ENCODE measurements at regions not wholly inside any gene's neighbourhood (a gene's known extent, or its start where the extent isn't known, plus 50 kb on each side); places are given as distances from the start of the nearest gene placed in this dataset.
"Not testable (repeated sequence)": the region's sequence is repeated elsewhere in the genome, so short reads cannot be mapped to it uniquely, and the experiment has no call there.

- H3K4me3 Mint-ChIP-seq: no peak overlapping the region
- peaks cover 6% of the 10 kb centered on the region for H3K4me1 Mint-ChIP-seq (ENCODE audit: low read depth)
- H3K9me3 Mint-ChIP-seq: no peaks in the 10 kb centered on the region
- no peaks in the 10 kb centered on the region for H3K36me3 Mint-ChIP-seq (ENCODE audit: low read depth)
- H3K27me3 Mint-ChIP-seq: peaks cover 4% of the 10 kb centered on the region
- intact Hi-C loops (cut with micrococcal nuclease): no loop called here
- no peak overlapping the region for H3K27ac Mint-ChIP-seq
Observed at GRCh38 chr10:114708084-114708483, 50.0 kb upstream of the ABLIM1 start.

GRCh38 chr10:114708717-114709335, 50.8 kb upstream of the ABLIM1 start:
- peaks cover 12% of the 10 kb centered on the region for H3K4me1 Mint-ChIP-seq (ENCODE audit: low read depth)
- no peaks in the 10 kb centered on the region for H3K9me3 Mint-ChIP-seq
- intact Hi-C loops (cut with micrococcal nuclease): no loop called here
- H3K36me3 Mint-ChIP-seq (ENCODE audit: low read depth): no peaks in the 10 kb centered on the region
- no peak overlapping the region for H3K4me3 Mint-ChIP-seq
- H3K27me3 Mint-ChIP-seq: peaks cover 5% of the 10 kb centered on the region
- no peak overlapping the region for H3K27ac Mint-ChIP-seq

GRCh38 chr10:114709984-114710383, 51.9 kb upstream of the ABLIM1 start:
- Mint-ChIP-seq H3K27me3 (peaks cover 5% of the 10 kb centered on the region), H3K9me3 (no peaks in the 10 kb centered on the region), H3K27ac (no peak overlapping the region), H3K4me1 (ENCODE audit: low read depth) (peaks cover 12% of the 10 kb centered on the region), H3K4me3 (no peak overlapping the region), H3K36me3 (ENCODE audit: low read depth) (no peaks in the 10 kb centered on the region)
- intact Hi-C loops (cut with micrococcal nuclease): no loop called here

- Mint-ChIP-seq H3K4me1 (ENCODE audit: low read depth) (peaks cover 12% of the 10 kb centered on the region), H3K9me3 (no peaks in the 10 kb centered on the region), H3K27ac (no peak overlapping the region), H3K27me3 (peaks cover 9% of the 10 kb centered on the region), H3K36me3 (ENCODE audit: low read depth) (no peaks in the 10 kb centered on the region), H3K4me3 (no peak overlapping the region)
- intact Hi-C loops (cut with micrococcal nuclease): no loop called here
Observed at GRCh38 chr10:114711176-114711868, 53.2 kb upstream of the ABLIM1 start.

GRCh38 chr10:114711869-114712250, 53.8 kb upstream of the ABLIM1 start:
- H3K4me1 Mint-ChIP-seq (ENCODE audit: low read depth): peaks cover 12% of the 10 kb centered on the region
- no peak overlapping the region for H3K27ac Mint-ChIP-seq
- H3K9me3 Mint-ChIP-seq: no peaks in the 10 kb centered on the region
- H3K27me3 Mint-ChIP-seq: peaks cover 9% of the 10 kb centered on the region
- intact Hi-C loops (cut with micrococcal nuclease): no loop called here
- no peak overlapping the region for H3K4me3 Mint-ChIP-seq
- no peaks in the 10 kb centered on the region for H3K36me3 Mint-ChIP-seq (ENCODE audit: low read depth)

GRCh38 chr10:114713525-114714090, 55.5 kb upstream of the ABLIM1 start:
- Mint-ChIP-seq H3K36me3 (ENCODE audit: low read depth) (no peaks in the 10 kb centered on the region), H3K9me3 (no peaks in the 10 kb centered on the region), H3K27me3 (peaks cover 9% of the 10 kb centered on the region), H3K4me3 (no peak overlapping the region), H3K27ac (no peak overlapping the region), H3K4me1 (ENCODE audit: low read depth) (peaks cover 6% of the 10 kb centered on the region)
- intact Hi-C loops (cut with micrococcal nuclease): no loop called here

GRCh38 chr10:114714281-114714741, 56.2 kb upstream of the ABLIM1 start:
- intact Hi-C loops (cut with micrococcal nuclease): no loop called here
- Mint-ChIP-seq H3K27ac (no peak overlapping the region), H3K9me3 (no peaks in the 10 kb centered on the region), H3K27me3 (peaks cover 9% of the 10 kb centered on the region), H3K4me1 (ENCODE audit: low read depth) (peaks cover 6% of the 10 kb centered on the region), H3K36me3 (ENCODE audit: low read depth) (no peaks in the 10 kb centered on the region), H3K4me3 (no peak overlapping the region)

GRCh38 chr10:114715171-114715670, 57.1 kb upstream of the ABLIM1 start:
- no peaks in the 10 kb centered on the region for H3K9me3 Mint-ChIP-seq
- intact Hi-C loops (cut with micrococcal nuclease): no loop called here
- H3K27me3 Mint-ChIP-seq: peaks cover 9% of the 10 kb centered on the region
- no peak overlapping the region for H3K4me3 Mint-ChIP-seq
- H3K36me3 Mint-ChIP-seq (ENCODE audit: low read depth): no peaks in the 10 kb centered on the region
- H3K4me1 Mint-ChIP-seq (ENCODE audit: low read depth): peaks cover 6% of the 10 kb centered on the region
- H3K27ac Mint-ChIP-seq: no peak overlapping the region

GRCh38 chr10:114716811-114717404, 58.8 kb upstream of the ABLIM1 start:
- H3K4me3 Mint-ChIP-seq: no peak overlapping the region
- H3K27ac Mint-ChIP-seq: no peak overlapping the region
- no peaks in the 10 kb centered on the region for H3K36me3 Mint-ChIP-seq (ENCODE audit: low read depth)
- H3K4me1 Mint-ChIP-seq (ENCODE audit: low read depth): peaks cover 6% of the 10 kb centered on the region
- no peaks in the 10 kb centered on the region for H3K9me3 Mint-ChIP-seq
- H3K27me3 Mint-ChIP-seq: peaks cover 9% of the 10 kb centered on the region
- intact Hi-C loops (cut with micrococcal nuclease): no loop called here

GRCh38 chr10:114717881-114718280, 59.8 kb upstream of the ABLIM1 start:
- H3K4me3 Mint-ChIP-seq; H3K9me3 Mint-ChIP-seq; H3K27me3 Mint-ChIP-seq; H3K36me3 Mint-ChIP-seq (ENCODE audit: low read depth); intact Hi-C loops (cut with micrococcal nuclease); H3K27ac Mint-ChIP-seq; H3K4me1 Mint-ChIP-seq (ENCODE audit: low read depth): not testable (repeated sequence)

- no peaks in the 10 kb centered on the region for H3K36me3 Mint-ChIP-seq (ENCODE audit: low read depth)
- H3K27ac Mint-ChIP-seq: no peak overlapping the region
- H3K27me3 Mint-ChIP-seq: peaks cover 5% of the 10 kb centered on the region
- H3K9me3 Mint-ChIP-seq: no peaks in the 10 kb centered on the region
- intact Hi-C loops (cut with micrococcal nuclease): no loop called here
- peaks cover 5% of the 10 kb centered on the region for H3K4me1 Mint-ChIP-seq (ENCODE audit: low read depth)
- no peak overlapping the region for H3K4me3 Mint-ChIP-seq
Observed at GRCh38 chr10:114718374-114718773, 60.3 kb upstream of the ABLIM1 start.

- no peak overlapping the region for H3K27ac Mint-ChIP-seq
- intact Hi-C loops (cut with micrococcal nuclease): no loop called here
- H3K9me3 Mint-ChIP-seq: no peaks in the 10 kb centered on the region
- no peak overlapping the region for H3K4me3 Mint-ChIP-seq
- no peaks in the 10 kb centered on the region for H3K36me3 Mint-ChIP-seq (ENCODE audit: low read depth)
- no peaks in the 10 kb centered on the region for H3K4me1 Mint-ChIP-seq (ENCODE audit: low read depth)
- peaks cover 4% of the 10 kb centered on the region for H3K27me3 Mint-ChIP-seq
Observed at GRCh38 chr10:114719311-114719710, 61.2 kb upstream of the ABLIM1 start.

GRCh38 chr10:114720023-114720422, 61.9 kb upstream of the ABLIM1 start:
- H3K27ac Mint-ChIP-seq; H3K9me3 Mint-ChIP-seq; H3K4me1 Mint-ChIP-seq (ENCODE audit: low read depth); H3K27me3 Mint-ChIP-seq; H3K36me3 Mint-ChIP-seq (ENCODE audit: low read depth); H3K4me3 Mint-ChIP-seq; intact Hi-C loops (cut with micrococcal nuclease): not testable (repeated sequence)

GRCh38 chr10:114720685-114721278, 62.7 kb upstream of the ABLIM1 start:
- intact Hi-C loops (cut with micrococcal nuclease): no loop called here
- Mint-ChIP-seq H3K36me3 (ENCODE audit: low read depth) (no peaks in the 10 kb centered on the region), H3K4me1 (ENCODE audit: low read depth) (no peaks in the 10 kb centered on the region), H3K4me3 (no peak overlapping the region), H3K9me3 (no peaks in the 10 kb centered on the region), H3K27ac (no peak overlapping the region), H3K27me3 (no peaks in the 10 kb centered on the region)
